Osteocyte (in vitro differentiated cells): ENCODE measurements at regions not wholly inside any gene's neighbourhood (a gene's known extent, or its start where the extent isn't known, plus 50 kb on each side); places are given as distances from the start of the nearest gene placed in this dataset.
"Not testable (repeated sequence)": the region's sequence is repeated elsewhere in the genome, so short reads cannot be mapped to it uniquely, and the experiment has no call there.

Source experiments
- DNase-seq: peaks from one replicate; pipeline ENCODE4 v3.0.0; 2021; ENCODE audit warnings: mixed read lengths; ENCODE audit not compliant: unreplicated experiment; ENCODE audit errors: extremely low spot score
- H3K27ac Mint-ChIP-seq: one replicate; pipeline ENCODE4 v1.8.0; 2021; ENCODE audit warnings: mild to moderate bottlenecking, mixed read lengths; ENCODE audit not compliant: unreplicated experiment
- H3K27me3 Mint-ChIP-seq: one replicate; pipeline ENCODE4 v1.8.0; 2021; ENCODE audit warnings: mixed read lengths; ENCODE audit not compliant: unreplicated experiment
- H3K36me3 Mint-ChIP-seq: one replicate; pipeline ENCODE4 v1.8.0; 2021; ENCODE audit warnings: mixed read lengths; ENCODE audit not compliant: unreplicated experiment
- H3K4me1 Mint-ChIP-seq: one replicate; pipeline ENCODE4 v1.8.0; 2021; ENCODE audit warnings: mixed read lengths; ENCODE audit not compliant: unreplicated experiment
- H3K4me3 Mint-ChIP-seq: one replicate; pipeline ENCODE4 v1.8.0; 2021; ENCODE audit warnings: mild to moderate bottlenecking, moderate library complexity, mixed read lengths; ENCODE audit not compliant: unreplicated experiment
- H3K9me3 Mint-ChIP-seq: one replicate; pipeline ENCODE4 v1.8.0; 2021; ENCODE audit warnings: mixed read lengths; ENCODE audit not compliant: unreplicated experiment
- TF ChIP-seq, protein P1 (sequence below): fragments of 200-600 bp; sonication (generic); IDR thresholded peaks from 2 replicates; pipeline ENCODE4 v1.5.0; 2021; ENCODE audit warnings: antibody characterized with exemption, mild to moderate bottlenecking, moderate library complexity

DNA sequence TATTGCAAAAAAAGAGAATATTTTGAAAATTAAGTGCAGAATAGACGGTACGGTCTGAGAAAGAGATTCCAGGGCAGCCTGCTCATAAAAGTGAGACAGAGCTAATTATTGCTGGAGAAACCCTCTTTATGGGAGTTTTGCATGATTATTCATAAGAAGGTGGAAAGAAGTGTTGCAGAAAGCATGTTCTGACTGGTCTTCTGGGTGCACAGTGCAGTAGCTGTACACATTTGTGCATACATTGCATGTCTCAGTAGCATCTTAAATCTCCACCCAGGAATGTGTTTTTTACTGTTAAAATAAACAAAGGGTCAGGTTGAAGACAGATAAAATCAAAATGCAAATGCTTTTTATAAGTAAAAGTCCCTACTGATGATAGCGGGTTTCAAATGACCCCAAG is 1813.6 kb upstream of the DEFB115 start:
- H3K4me1 Mint-ChIP-seq: no peaks in the 10 kb centered on the region
- DNase-seq: no peak
- no peak overlapping the region for H3K4me3 Mint-ChIP-seq
- peaks cover 4% of the 10 kb centered on the region for H3K9me3 Mint-ChIP-seq
- no peak overlapping the region for H3K27ac Mint-ChIP-seq
- TF ChIP-seq, protein P1, sequence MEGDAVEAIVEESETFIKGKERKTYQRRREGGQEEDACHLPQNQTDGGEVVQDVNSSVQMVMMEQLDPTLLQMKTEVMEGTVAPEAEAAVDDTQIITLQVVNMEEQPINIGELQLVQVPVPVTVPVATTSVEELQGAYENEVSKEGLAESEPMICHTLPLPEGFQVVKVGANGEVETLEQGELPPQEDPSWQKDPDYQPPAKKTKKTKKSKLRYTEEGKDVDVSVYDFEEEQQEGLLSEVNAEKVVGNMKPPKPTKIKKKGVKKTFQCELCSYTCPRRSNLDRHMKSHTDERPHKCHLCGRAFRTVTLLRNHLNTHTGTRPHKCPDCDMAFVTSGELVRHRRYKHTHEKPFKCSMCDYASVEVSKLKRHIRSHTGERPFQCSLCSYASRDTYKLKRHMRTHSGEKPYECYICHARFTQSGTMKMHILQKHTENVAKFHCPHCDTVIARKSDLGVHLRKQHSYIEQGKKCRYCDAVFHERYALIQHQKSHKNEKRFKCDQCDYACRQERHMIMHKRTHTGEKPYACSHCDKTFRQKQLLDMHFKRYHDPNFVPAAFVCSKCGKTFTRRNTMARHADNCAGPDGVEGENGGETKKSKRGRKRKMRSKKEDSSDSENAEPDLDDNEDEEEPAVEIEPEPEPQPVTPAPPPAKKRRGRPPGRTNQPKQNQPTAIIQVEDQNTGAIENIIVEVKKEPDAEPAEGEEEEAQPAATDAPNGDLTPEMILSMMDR: no peak
- H3K36me3 Mint-ChIP-seq: no peaks in the 10 kb centered on the region
- H3K27me3 Mint-ChIP-seq: no peaks in the 10 kb centered on the region

DNA sequence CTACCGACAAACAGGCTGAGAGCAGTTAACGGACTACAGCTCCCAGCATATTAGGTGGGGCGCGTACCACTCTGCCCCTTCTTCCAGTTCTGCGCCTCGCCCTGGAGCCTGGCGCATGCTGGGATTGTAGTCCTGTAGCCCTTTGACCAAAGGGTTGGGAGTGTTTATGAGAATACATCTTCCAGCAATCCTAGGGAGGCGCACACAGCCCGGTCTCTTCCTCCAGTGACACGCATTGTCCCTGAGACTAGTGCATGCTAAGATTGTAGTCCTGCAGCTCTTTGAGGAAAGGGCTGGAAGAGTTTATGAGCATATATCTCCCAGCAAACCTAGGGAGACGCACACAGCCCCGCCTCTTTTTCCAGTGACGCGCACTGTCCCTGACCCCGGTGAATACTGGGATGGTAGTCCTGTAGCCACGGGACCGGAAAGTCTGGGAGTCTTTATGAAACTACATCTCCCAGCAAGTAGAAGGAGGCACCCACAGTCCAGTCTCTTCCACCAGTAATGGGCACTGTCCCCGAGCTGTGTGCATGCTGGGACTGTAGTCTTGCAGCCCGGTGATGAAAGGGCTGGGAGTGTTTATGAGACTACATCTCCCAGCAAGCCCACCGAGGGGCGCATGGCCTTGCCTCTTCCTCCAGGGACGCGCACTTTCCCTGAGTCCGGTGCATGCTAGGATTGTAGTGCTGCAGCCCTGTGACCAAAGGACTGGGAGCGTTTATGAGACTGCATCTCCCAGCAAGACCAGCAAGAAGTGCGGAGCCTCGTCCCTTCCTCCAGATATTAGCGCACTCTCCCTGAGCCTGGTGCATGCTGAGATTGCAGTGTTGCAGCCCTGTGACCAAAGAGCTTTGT is 1812.2 kb upstream of the DEFB115 start:
- H3K4me1 Mint-ChIP-seq, H3K9me3 Mint-ChIP-seq, H3K27me3 Mint-ChIP-seq, H3K27ac Mint-ChIP-seq, DNase-seq, H3K36me3 Mint-ChIP-seq, H3K4me3 Mint-ChIP-seq: not testable (repeated sequence)

DNA sequence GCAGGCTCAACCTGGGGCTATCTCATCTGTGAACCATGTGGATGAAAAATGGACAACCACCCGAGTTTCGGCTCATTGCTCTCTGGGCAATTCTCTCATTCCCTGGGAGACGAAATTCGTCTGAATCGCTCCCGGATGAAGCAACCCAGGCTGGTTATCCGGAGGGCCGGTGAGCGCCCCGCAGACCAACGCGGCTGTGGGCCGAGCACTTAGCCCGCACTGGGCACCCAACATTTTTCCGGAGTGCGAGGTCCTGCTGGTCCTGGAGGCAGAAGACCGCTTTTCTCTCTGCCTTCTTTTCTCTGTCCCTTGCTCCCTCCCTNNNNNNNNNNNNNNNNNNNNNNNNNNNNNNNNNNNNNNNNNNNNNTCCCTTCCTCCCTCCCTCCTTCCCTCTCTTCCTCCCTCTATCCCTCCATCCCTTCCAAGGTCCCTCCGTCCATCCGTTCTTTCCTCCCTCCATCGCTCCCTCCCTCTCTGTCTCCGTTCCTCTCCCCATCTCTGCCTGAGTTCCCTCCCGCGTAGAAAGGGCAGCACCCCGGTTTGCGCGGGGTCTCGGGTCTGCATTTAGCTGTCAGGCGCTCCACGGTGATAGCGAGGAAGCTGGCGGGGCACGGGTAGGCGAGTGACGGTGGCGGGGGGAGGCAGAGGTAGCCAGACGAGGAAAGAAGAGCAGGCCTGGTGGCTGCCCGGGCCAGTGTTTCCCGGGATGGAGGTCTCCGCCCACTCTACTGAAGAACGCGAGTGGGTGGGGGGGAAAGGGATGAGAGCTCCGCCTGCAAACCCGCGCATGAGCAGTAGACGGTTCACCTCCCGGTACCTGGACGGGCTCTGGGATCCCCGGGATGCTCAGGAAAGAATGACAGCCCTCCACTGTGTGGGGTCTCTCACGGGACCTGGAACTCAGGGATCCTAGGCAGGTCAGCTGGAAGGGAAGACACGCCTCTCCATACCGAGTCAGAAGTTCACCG is 1809.7 kb upstream of the DEFB115 start:
- not testable (repeated sequence) for DNase-seq

DNA sequence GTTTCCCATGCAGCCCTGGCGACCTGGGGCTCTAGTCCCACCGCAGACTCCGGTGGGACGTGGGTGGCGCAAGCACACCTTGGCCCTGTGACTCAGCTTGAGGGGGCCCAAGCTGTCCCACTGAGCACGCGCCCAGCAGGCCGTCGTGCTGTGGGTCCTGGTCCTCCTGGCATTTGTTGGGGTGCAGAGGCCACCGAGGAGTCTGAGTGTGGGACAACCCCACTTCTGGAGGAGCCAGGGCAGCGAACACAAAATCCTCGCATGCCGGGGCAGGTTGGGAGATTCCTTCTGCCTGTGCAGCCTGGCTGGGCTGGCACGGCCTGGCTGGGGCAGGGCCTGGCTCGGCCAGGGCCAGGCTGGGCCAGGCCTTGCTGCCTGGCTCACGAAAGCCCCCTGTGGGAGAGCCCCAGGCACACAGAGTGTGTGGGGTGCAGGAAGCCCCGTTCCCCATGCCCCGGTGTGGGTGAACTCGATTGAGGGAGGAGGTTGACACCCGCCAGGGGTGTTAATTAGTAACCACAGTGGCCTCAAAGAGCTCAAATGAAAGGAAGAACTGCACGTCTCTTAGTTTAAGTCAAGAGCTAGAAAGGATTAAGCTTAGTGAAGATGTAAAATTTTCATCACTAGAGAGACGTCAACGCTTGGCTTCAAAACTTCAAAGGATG is 1808.5 kb upstream of the DEFB115 start:
- Mint-ChIP-seq H3K4me3 (no peak overlapping the region), H3K36me3 (no peaks in the 10 kb centered on the region), H3K4me1 (no peaks in the 10 kb centered on the region), H3K27me3 (no peaks in the 10 kb centered on the region), H3K27ac (no peak overlapping the region), H3K9me3 (peaks cover 9% of the 10 kb centered on the region)
- TF ChIP-seq, protein P1: no peak
- DNase-seq: no peak

More for the DNA sequence above, 1809.7 kb upstream of the DEFB115 start:
- H3K36me3 Mint-ChIP-seq, H3K9me3 Mint-ChIP-seq, H3K27ac Mint-ChIP-seq, H3K27me3 Mint-ChIP-seq, H3K4me3 Mint-ChIP-seq, H3K4me1 Mint-ChIP-seq: not testable (repeated sequence)

DNA sequence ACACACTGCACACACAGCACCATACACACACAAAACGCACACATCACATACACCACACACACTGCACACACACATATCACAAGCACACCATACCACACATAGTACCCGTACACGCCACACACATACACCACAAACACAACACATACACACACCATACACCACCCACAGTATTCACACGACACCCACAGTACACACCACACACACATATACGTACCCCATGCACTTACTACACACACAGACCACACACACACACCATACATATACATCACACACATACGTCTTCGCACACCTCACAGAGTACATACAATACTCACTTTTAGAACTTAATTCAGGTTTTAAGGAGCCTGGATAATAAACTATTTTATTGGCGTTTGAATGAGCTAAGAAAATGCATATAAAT is 1805.3 kb upstream of the DEFB115 start:
- Mint-ChIP-seq H3K9me3 (peaks cover 18% of the 10 kb centered on the region), H3K4me3 (no peak overlapping the region), H3K27ac (no peak overlapping the region), H3K4me1 (no peaks in the 10 kb centered on the region), H3K36me3 (no peaks in the 10 kb centered on the region), H3K27me3 (no peaks in the 10 kb centered on the region)
- DNase-seq: no peak
- TF ChIP-seq, protein P1: no peak

DNA sequence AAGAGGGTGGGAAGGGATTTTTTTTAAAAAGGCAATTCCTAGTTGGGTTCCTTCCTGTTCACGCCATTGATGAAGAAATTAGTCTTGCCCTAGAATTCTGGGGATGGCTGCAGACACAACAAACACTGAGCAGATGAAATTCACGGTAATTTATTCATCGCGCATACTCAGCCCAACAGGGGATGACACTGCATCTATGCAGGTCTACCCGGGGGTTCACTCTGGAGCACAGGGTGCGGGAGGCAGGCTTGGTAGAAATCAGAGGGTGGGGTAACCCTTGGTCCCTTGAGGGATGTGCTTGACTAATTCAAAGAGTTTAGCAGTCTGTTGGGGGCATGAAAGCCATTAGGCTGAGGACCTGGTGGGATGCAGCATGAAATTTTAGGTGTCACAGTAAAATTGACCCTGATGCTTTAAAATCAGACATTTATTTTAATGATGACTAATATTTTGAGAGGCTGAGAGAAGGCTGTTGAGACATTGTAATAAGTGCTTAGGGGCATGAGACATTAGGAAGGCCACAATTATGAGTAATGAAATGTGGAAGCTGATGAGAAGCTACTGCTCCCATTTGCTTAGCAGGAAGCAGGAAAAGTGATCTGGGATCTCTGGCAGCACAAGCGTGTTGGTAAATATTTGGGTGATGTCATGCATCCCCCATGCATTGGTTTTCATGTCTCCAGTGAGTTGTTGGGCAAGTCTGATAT is 1800.3 kb upstream of the DEFB115 start:
- H3K9me3 Mint-ChIP-seq: peaks cover 12% of the 10 kb centered on the region
- not testable (repeated sequence) for DNase-seq, H3K4me3 Mint-ChIP-seq, H3K4me1 Mint-ChIP-seq, H3K36me3 Mint-ChIP-seq, H3K27me3 Mint-ChIP-seq, H3K27ac Mint-ChIP-seq
